K562 (cell line): ENCODE measurements at regions not wholly inside any gene's neighbourhood (a gene's known extent, or its start where the extent isn't known, plus 50 kb on each side); places are given as distances from the start of the nearest gene placed in this dataset.

Experiments
- ATAC-seq: fragments of 200-7000 bp; cut with Tn5 transposase; 3 replicates; pipeline ENCODE4 v1.9.1; 2020; ENCODE audit warnings: moderate library complexity
- BruUV-seq: library from RNA; stranded (reverse); fragments of 400-500 nt; replicated peaks from 2 replicates; lab custom pipeline; 2021; lab: Mats Ljungman, UMichigan
- CTCF ChIA-PET: fragments of 300-600 bp; formaldehyde crosslinking; extraction: SDS; loops from one replicate; lab custom pipeline; 2021; ENCODE audit warnings: low intra/inter-chr PET ratio; lab: Yijun Ruan, JAX
- POLR2A ChIA-PET: fragments of 300-600, 350-650 bp; sonication (Branson Sonifier 250); formaldehyde crosslinking; extraction: SDS; loops from one replicate; lab custom pipeline; 2021; ENCODE audit warnings: antibody characterized with exemption, inconsistent platforms; lab: Yijun Ruan, JAX
- DNase-seq, 4 experiments: peaks; one replicate each; pipeline versions ENCODE4 v3.0.0 to v3.0.0-alpha.2; 2011 to 2018; ENCODE audit warnings: low spot score in 3 of 4, mixed read lengths in 3 of 4; ENCODE audit errors: extremely low read depth in 1 of 4
- FAIRE-seq: peaks from 2 replicates; lab custom pipeline; 2011; peaks lifted over from hg19 to GRCh38; lab: Jason Lieb, UNC
- H2AFZ ChIP-seq: 2 replicates; pipeline ENCODE4 v1.6.0; 2011; ENCODE audit warnings: low read depth, low read length, control low read depth, inconsistent platforms
- H3K27ac ChIP-seq: fragments of 200-600 bp; 3 replicates; pipeline ENCODE4 v1.8.0; 2011; ENCODE audit warnings: low read depth, mild to moderate bottlenecking, control low read depth, inconsistent platforms, low read length, moderate library complexity, mixed read lengths; ENCODE audit errors: extremely low read depth
- H3K27me3 ChIP-seq, 2 experiments: fragments of 300-600 bp in 1 of 2; 2 replicates in 1 of 2; 3 replicates in 1 of 2; pipeline versions ENCODE4 v1.6.0 to v1.8.0; 2011; ENCODE audit warnings: inconsistent platforms in 2 of 2, low read length in 2 of 2, mild to moderate bottlenecking in 1 of 2, mixed read lengths in 1 of 2, moderate library complexity in 1 of 2; ENCODE audit not compliant: control insufficient read depth in 2 of 2, insufficient read depth in 2 of 2
- H3K36me3 ChIP-seq: fragments of 300-600 bp; 3 replicates; pipeline ENCODE4 v1.8.0; 2011; ENCODE audit warnings: mild to moderate bottlenecking, low read length, inconsistent platforms; ENCODE audit not compliant: control insufficient read depth, insufficient read depth
- H3K4me1 ChIP-seq, 2 experiments: fragments of 200-600 bp in 1 of 2; replicated peaks in 1 of 2; 2 replicates in 1 of 2; 3 replicates in 1 of 2; pipeline versions ENCODE4 v1.5.1 to v1.8.0; 2011; ENCODE audit warnings: inconsistent platforms in 2 of 2, low read length in 2 of 2, mild to moderate bottlenecking in 1 of 2, mixed read lengths in 1 of 2, moderate library complexity in 1 of 2; ENCODE audit not compliant: control insufficient read depth in 2 of 2, insufficient read depth in 2 of 2
- H3K4me2 ChIP-seq: 2 replicates; pipeline ENCODE4 v1.6.1; 2011; ENCODE audit warnings: low read length, control low read depth, inconsistent platforms, mixed read lengths; ENCODE audit not compliant: insufficient read depth
- H3K4me3 ChIP-seq: fragments of 200-600 bp; sonication (generic), shearing (Covaris generic); 2 replicates; pipeline ENCODE4 v1.5.1; 2016; ENCODE audit warnings: control low read depth, inconsistent platforms
- H3K79me2 ChIP-seq: fragments of 200-600 bp; 3 replicates; pipeline ENCODE4 v1.8.0; 2011; ENCODE audit warnings: low read length, inconsistent platforms; ENCODE audit not compliant: control insufficient read depth, insufficient read depth
- H3K9ac ChIP-seq, 2 experiments: 2 replicates each; pipeline versions ENCODE4 v1.6.0 to v1.6.1; 2011; ENCODE audit warnings: low read depth in 2 of 2, low read length in 2 of 2, control low read depth in 1 of 2, inconsistent platforms in 1 of 2, mild to moderate bottlenecking in 1 of 2, mixed read lengths in 1 of 2; ENCODE audit not compliant: insufficient read depth in 1 of 2
- H3K9me1 ChIP-seq: one replicate; pipeline ENCODE4 v1.6.0; 2011; ENCODE audit warnings: inconsistent platforms, mild to moderate bottlenecking, low read length, moderate library complexity; ENCODE audit not compliant: control insufficient read depth, insufficient read depth
- H3K9me3 ChIP-seq: replicated peaks from 2 replicates; pipeline ENCODE4 v1.5.1; 2011; ENCODE audit warnings: low read depth, low read length, inconsistent platforms; ENCODE audit not compliant: control insufficient read depth, insufficient read depth
- H4K20me1 ChIP-seq: replicated peaks from 2 replicates; pipeline ENCODE4 v1.6.1; 2011; ENCODE audit warnings: low read length, inconsistent platforms, mixed read lengths; ENCODE audit not compliant: control insufficient read depth, insufficient read depth
- BRD4 ChIP-seq: fragments of 200-600 bp; sonication (generic); IDR thresholded peaks from 2 replicates; pipeline ENCODE4 v1.6.1; 2017; ENCODE audit warnings: inconsistent platforms
- DACH1 ChIP-seq: fragments of 450-650 bp; IDR thresholded peaks from 2 replicates; pipeline ENCODE4 v1.6.1; 2018; ENCODE audit not compliant: partially characterized antibody
- ETS1 ChIP-seq: conservative IDR thresholded peaks from 2 replicates; pipeline ENCODE4 v1.6.1; 2011; ENCODE audit warnings: low read depth, mild to moderate bottlenecking, low read length; ENCODE audit not compliant: control insufficient read depth
- KDM5B ChIP-seq: fragments of 200-600 bp; sonication (generic); IDR thresholded peaks from 2 replicates; pipeline ENCODE4 v1.6.1; 2012; ENCODE audit warnings: low read depth, mild to moderate bottlenecking, moderate library complexity, low read length, control low read depth, inconsistent platforms; ENCODE audit not compliant: insufficient replicate concordance
- MTF1 ChIP-seq: fragments of 250-450 bp; sonication (Bioruptor Pico); IDR thresholded peaks from 2 replicates; pipeline ENCODE4 v1.9.0; 2021; ENCODE audit warnings: moderate library complexity, mild to moderate bottlenecking, inconsistent platforms, borderline replicate concordance
- NR4A1 ChIP-seq, 2 experiments: fragments of 250-450 bp in 1 of 2; fragments of 450-650 bp in 1 of 2; sonication (Bioruptor Pico) in 1 of 2; IDR thresholded peaks; 2 replicates each; pipeline versions ENCODE4 v1.4.0 to v1.6.1; 2016 to 2020; ENCODE audit warnings: mild to moderate bottlenecking in 2 of 2, missing compliant biosample characterization in 1 of 2, missing genetic modification characterization in 1 of 2, moderate library complexity in 1 of 2
- PHB ChIP-seq: fragments of 250-450 bp; sonication (Bioruptor Pico); IDR thresholded peaks from 2 replicates; pipeline ENCODE4 v1.5.0; 2021
- TAL1 ChIP-seq: fragments of 450-650 bp; IDR thresholded peaks from 2 replicates; pipeline ENCODE4 v1.6.1; 2016; ENCODE audit warnings: mild to moderate bottlenecking
- ZNF311 ChIP-seq: fragments of 250-450 bp; sonication (Bioruptor Pico); IDR thresholded peaks from 2 replicates; pipeline ENCODE4 v1.4.0; 2020; ENCODE audit warnings: mild to moderate bottlenecking, moderate library complexity
- ZNF408 ChIP-seq: fragments of 250-450 bp; sonication (Bioruptor Pico); IDR thresholded peaks from 2 replicates; pipeline ENCODE4 v1.4.0; 2020; ENCODE audit warnings: low read depth, mild to moderate bottlenecking, moderate library complexity
- ZNF445 ChIP-seq: fragments of 250-450 bp; sonication (Bioruptor Pico); IDR thresholded peaks from 2 replicates; pipeline ENCODE4 v1.4.0; 2020; ENCODE audit warnings: low read depth, mild to moderate bottlenecking, moderate library complexity
- ZNF780A ChIP-seq: fragments of 250-450 bp; sonication (Bioruptor Pico); IDR thresholded peaks from 2 replicates; pipeline ENCODE4 v1.5.0; 2021; ENCODE audit warnings: mild to moderate bottlenecking
- WGBS: fragments of 100-300 bp; shearing (Covaris generic); methylation state at CpG from one replicate; pipeline ENCODE4 v1.1.6; 2016; ENCODE audit warnings: low coverage, mixed read lengths; ENCODE audit not compliant: insufficient coverage; ENCODE audit errors: missing lambda C conversion rate; 5-methylcytosine and 5-hydroxymethylcytosine counted together
- in situ Hi-C: fragments of 300-500 bp; cut with MboI; formaldehyde crosslinking; loops from 4 replicates; pipeline ENCODE4 v1.15.0; 2018; ENCODE audit warnings: inconsistent platforms, mixed read lengths
- intact Hi-C: fragments of 100-400 bp; cut with micrococcal nuclease; formaldehyde crosslinking; loops from 2 replicates; pipeline ENCODE4 v1.14.2; 2022

GRCh38 chr3:74302281-74302680 lies 312.2 kb downstream of the CNTN3 start:
- Histone ChIP-seq H3K9me1 (no peaks in the 10 kb centered on the region), H3K9me3 (no peaks in the 10 kb centered on the region), H3K27ac (no peak overlapping the region), H3K79me2 (no peaks in the 10 kb centered on the region), H3K36me3 (no peaks in the 10 kb centered on the region), H3K4me2 (no peak overlapping the region), H2AFZ (no peak overlapping the region), H3K27me3 (no peaks in the 10 kb centered on the region), H3K4me3 (no peak overlapping the region), H3K9ac (no peak overlapping the region), H3K4me1 (no peaks in the 10 kb centered on the region), H4K20me1 (no peaks in the 10 kb centered on the region)
- ATAC-seq (no peak), FAIRE-seq (no peak), DNase-seq (no peak)
- CTCF ChIA-PET = no interaction called here
- POLR2A ChIA-PET = no interaction called here
- WGBS = 0% methylated on average over 1 of the region's 1 CpG
- in situ Hi-C loops = no loop called here
- no TSS peak for BruUV-seq
- TF ChIP-seq NR4A1 (CRISPR knock-in tag; IDR thresholded peaks at IDR 0.05) (no peak), NR4A1 (tag; IDR thresholded peaks at IDR 0.05) (no peak), DACH1 (no peak), PHB (no peak), ZNF780A (CRISPR knock-in tag) (no peak), ZNF408 (CRISPR knock-in tag) (no peak), MTF1 (CRISPR knock-in tag) (no peak), ZNF311 (CRISPR knock-in tag) (no peak), KDM5B (no peak), ZNF445 (CRISPR knock-in tag) (no peak), ETS1 (no peak), BRD4 (no peak), TAL1 (no peak)
- intact Hi-C loops = no loop called here
